GM23248 (cell line): ENCODE measurements at regions not wholly inside any gene's neighbourhood (a gene's known extent, or its start where the extent isn't known, plus 50 kb on each side); places are given as distances from the start of the nearest gene placed in this dataset.

Experiments used
- DNase-seq: peaks from one replicate; pipeline ENCODE4 v3.0.0-alpha.2; 2015
- H2AFZ ChIP-seq: fragments of 200-600 bp; sonication (generic); 2 replicates; pipeline ENCODE4 v1.6.1; 2016; ENCODE audit warnings: antibody characterized with exemption
- H3F3A ChIP-seq: fragments of 200-600 bp; sonication (generic); 2 replicates; pipeline ENCODE4 v1.6.1; 2016; ENCODE audit warnings: mild to moderate bottlenecking, antibody characterized with exemption, mixed run types; ENCODE audit not compliant: insufficient read depth
- H3K27ac ChIP-seq: fragments of 200-600 bp; sonication (generic); 2 replicates; pipeline ENCODE4 v1.5.1; 2016; ENCODE audit warnings: mild to moderate bottlenecking
- H3K27me3 ChIP-seq: fragments of 200-600 bp; sonication (generic); replicated peaks from 2 replicates; pipeline ENCODE4 v1.6.1; 2016; ENCODE audit warnings: mild to moderate bottlenecking; ENCODE audit not compliant: insufficient read depth
- H3K36me3 ChIP-seq: fragments of 200-600 bp; sonication (generic); 2 replicates; pipeline ENCODE4 v1.6.1; 2016; ENCODE audit warnings: low read depth, mild to moderate bottlenecking
- H3K4me1 ChIP-seq: fragments of 200-600 bp; sonication (generic); 2 replicates; pipeline ENCODE4 v1.6.1; 2016; ENCODE audit warnings: mild to moderate bottlenecking; ENCODE audit not compliant: insufficient read depth
- H3K4me2 ChIP-seq: fragments of 200-600 bp; sonication (generic); one replicate; pipeline ENCODE4 v1.6.1; 2016; ENCODE audit warnings: mild to moderate bottlenecking; ENCODE audit not compliant: unreplicated experiment
- H3K4me3 ChIP-seq: fragments of 200-600 bp; sonication (generic); 2 replicates; pipeline ENCODE4 v1.5.1; 2016; ENCODE audit warnings: mild to moderate bottlenecking
- H3K79me2 ChIP-seq: fragments of 200-600 bp; sonication (generic); 2 replicates; pipeline ENCODE4 v1.6.1; 2016; ENCODE audit warnings: mild to moderate bottlenecking; ENCODE audit not compliant: insufficient read depth
- H3K9ac ChIP-seq: fragments of 200-600 bp; sonication (generic); 2 replicates; pipeline ENCODE4 v1.6.1; 2016; ENCODE audit warnings: mild to moderate bottlenecking
- H3K9me2 ChIP-seq: fragments of 200-600 bp; sonication (generic); 2 replicates; pipeline ENCODE4 v1.6.1; 2016; ENCODE audit warnings: mixed run types, mild to moderate bottlenecking, moderate library complexity; ENCODE audit not compliant: insufficient read depth
- H3K9me3 ChIP-seq: fragments of 200-600 bp; sonication (generic); one replicate; pipeline ENCODE4 v1.6.1; 2017; ENCODE audit warnings: low read depth
- H4K20me1 ChIP-seq: fragments of 200-600 bp; sonication (generic); 2 replicates; pipeline ENCODE4 v1.6.0; 2016; ENCODE audit not compliant: insufficient read depth
- EZH2 ChIP-seq: fragments of 200-600 bp; sonication (generic); IDR thresholded peaks from 2 replicates; pipeline ENCODE4 v1.6.1; 2018; ENCODE audit warnings: antibody characterized with exemption, mild to moderate bottlenecking; ENCODE audit not compliant: insufficient read depth, poor library complexity, severe bottlenecking
- EZH2phosphoT487 ChIP-seq: fragments of 200-600 bp; sonication (generic); IDR thresholded peaks from 2 replicates; pipeline ENCODE4 v1.6.1; 2018; ENCODE audit warnings: antibody characterized with exemption, moderate library complexity, mild to moderate bottlenecking, low read depth; ENCODE audit not compliant: insufficient read depth
- WGBS, 2 experiments: methylation state at CpG; one replicate each; pipeline ENCODE4 v1.1.6; 2015 to 2017; ENCODE audit warnings: low lambda C conversion rate in 2 of 2, low coverage in 1 of 2; ENCODE audit errors: missing lambda C conversion rate in 2 of 2; 5-methylcytosine and 5-hydroxymethylcytosine counted together
- in situ Hi-C: fragments of 300-500 bp; cut with MboI; formaldehyde crosslinking; loops from 2 replicates; pipeline ENCODE4 v1.15.0; 2020

- peaks cover 8% of the 10 kb centered on the region; the same call in 1 of the 2 replicates for H3F3A ChIP-seq
- in situ Hi-C loops = no loop called here
- H3K9me3 ChIP-seq = no peaks in the 10 kb centered on the region
- WGBS, 2 experiments = 43 to 44% methylated on average over 2 of the region's 2 CpGs
- no peaks in the 10 kb centered on the region for H4K20me1 ChIP-seq
- no peak overlapping the region for H3K27ac ChIP-seq
- H3K36me3 ChIP-seq = no peaks in the 10 kb centered on the region
- H3K9me2 ChIP-seq = no peaks in the 10 kb centered on the region
- H2AFZ ChIP-seq = no peak overlapping the region
- H3K4me1 ChIP-seq = peaks cover 14% of the 10 kb centered on the region
- no peaks in the 10 kb centered on the region for H3K27me3 ChIP-seq
- H3K9ac ChIP-seq = no peak overlapping the region
- no peak overlapping the region for H3K4me2 ChIP-seq
- DNase-seq = no peak
- no peak overlapping the region for H3K4me3 ChIP-seq
- H3K79me2 ChIP-seq = no peaks in the 10 kb centered on the region
- no peak for TF ChIP-seq EZH2
- TF ChIP-seq EZH2phosphoT487 = no peak
Observed at GRCh38 chr9:107881626-107882300, 392.2 kb upstream of the KLF4 start.

- Histone ChIP-seq H3K4me2 (no peak overlapping the region), H3K4me3 (no peak overlapping the region), H3K79me2 (no peaks in the 10 kb centered on the region), H3K4me1 (peaks cover 22% of the 10 kb centered on the region), H3K27me3 (no peaks in the 10 kb centered on the region), H3K9ac (no peak overlapping the region), H4K20me1 (no peaks in the 10 kb centered on the region), H3F3A (peaks cover 8% of the 10 kb centered on the region; the same call in 1 of the 2 replicates), H3K9me2 (no peaks in the 10 kb centered on the region), H2AFZ (no peak overlapping the region), H3K36me3 (no peaks in the 10 kb centered on the region), H3K9me3 (no peaks in the 10 kb centered on the region), H3K27ac (no peak overlapping the region)
- in situ Hi-C loops = no loop called here
- no peak for DNase-seq
- 84 to 89% methylated on average over 2 of the region's 2 CpGs for WGBS, 2 experiments
- no peak for TF ChIP-seq EZH2phosphoT487
- TF ChIP-seq EZH2 = no peak
Observed at GRCh38 chr9:107878462-107878861, 388.9 kb upstream of the KLF4 start.

- H3K4me1 ChIP-seq = peaks cover 21% of the 10 kb centered on the region
- WGBS, 2 experiments = 73 to 75% methylated on average over 9 of the region's 9 CpGs
- no peak overlapping the region for H3K4me3 ChIP-seq
- no peaks in the 10 kb centered on the region for H3K9me3 ChIP-seq
- TF ChIP-seq EZH2phosphoT487 (no peak), EZH2 (no peak)
- H3K9ac ChIP-seq = peak overlapping the region; percentile 68; the same call in 1 of the 2 replicates
- DNase-seq = peak; percentile 81
- no peaks in the 10 kb centered on the region for H3K27me3 ChIP-seq
- no peaks in the 10 kb centered on the region for H3K79me2 ChIP-seq
- no peaks in the 10 kb centered on the region for H3K36me3 ChIP-seq
- H3K4me2 ChIP-seq = peak overlapping the region; percentile 32
- peak overlapping the region; percentile 91 for H3K27ac ChIP-seq
- peaks cover 8% of the 10 kb centered on the region; the same call in 1 of the 2 replicates for H3F3A ChIP-seq
- peak overlapping the region; percentile 50; the same call in 1 of the 2 replicates for H2AFZ ChIP-seq
- no peaks in the 10 kb centered on the region for H4K20me1 ChIP-seq
- in situ Hi-C loops = no loop called here
- H3K9me2 ChIP-seq = no peaks in the 10 kb centered on the region
Observed at GRCh38 chr9:107875571-107875980, 386.0 kb upstream of the KLF4 start.

GRCh38 chr9:107874591-107875369, 385.2 kb upstream of the KLF4 start:
- Histone ChIP-seq H3K79me2 (no peaks in the 10 kb centered on the region), H3K4me3 (no peak overlapping the region), H3K27me3 (no peaks in the 10 kb centered on the region), H3K9me2 (no peaks in the 10 kb centered on the region), H2AFZ (peak overlapping the region; percentile 50; the same call in 1 of the 2 replicates), H3K4me1 (peaks cover 13% of the 10 kb centered on the region), H3K9ac (peak overlapping the region; percentile 68), H3K27ac (peak overlapping the region; percentile 91), H4K20me1 (no peaks in the 10 kb centered on the region), H3K9me3 (no peaks in the 10 kb centered on the region), H3F3A (peaks cover 7% of the 10 kb centered on the region; the same call in 1 of the 2 replicates), H3K36me3 (no peaks in the 10 kb centered on the region), H3K4me2 (peak overlapping the region; percentile 32)
- in situ Hi-C loops = no loop called here
- TF ChIP-seq EZH2phosphoT487 (no peak), EZH2 (no peak)
- DNase-seq = peak; percentile 74
- 61 to 63% methylated on average over 14 of the region's 14 CpGs for WGBS, 2 experiments
